H9 (cell line): ENCODE measurements at regions not wholly inside any gene's neighbourhood (a gene's known extent, or its start where the extent isn't known, plus 50 kb on each side); places are given as distances from the start of the nearest gene placed in this dataset.

Experiments
- DNase-seq: peaks from one replicate; pipeline ENCODE4 v3.0.0-alpha.2; 2017
- H2AFZ ChIP-seq: one replicate; pipeline ENCODE4 v1.6.1; 2013; ENCODE audit warnings: mild to moderate bottlenecking, low read length, control low read depth, moderate library complexity
- H2AK5ac ChIP-seq: 2 replicates; pipeline ENCODE4 v1.6.1; 2013; ENCODE audit warnings: low read length, control low read depth, mixed read lengths; ENCODE audit not compliant: insufficient read length
- H2BK120ac ChIP-seq: one replicate; pipeline ENCODE4 v1.6.1; 2013; ENCODE audit warnings: low read depth, mild to moderate bottlenecking, low read length, control low read depth, inconsistent platforms; ENCODE audit not compliant: poor library complexity, severe bottlenecking
- H2BK12ac ChIP-seq: 2 replicates; pipeline ENCODE4 v1.6.1; 2013; ENCODE audit warnings: low read length, control low read depth, mixed read lengths, low read depth; ENCODE audit not compliant: insufficient read length
- H2BK15ac ChIP-seq: 2 replicates; pipeline ENCODE4 v1.6.1; 2013; ENCODE audit warnings: low read depth, low read length, control low read depth
- H2BK20ac ChIP-seq: one replicate; pipeline ENCODE4 v1.6.1; 2013; ENCODE audit warnings: low read depth, mild to moderate bottlenecking, low read length, control low read depth, inconsistent platforms; ENCODE audit not compliant: poor library complexity, severe bottlenecking
- H2BK5ac ChIP-seq: 2 replicates; pipeline ENCODE4 v1.6.1; 2013; ENCODE audit warnings: low read length, control low read depth, mixed read lengths; ENCODE audit not compliant: insufficient read length
- H3K14ac ChIP-seq: 2 replicates; pipeline ENCODE4 v1.6.1; 2013; ENCODE audit warnings: low read length, control low read depth; ENCODE audit not compliant: insufficient read depth
- H3K18ac ChIP-seq: 2 replicates; pipeline ENCODE4 v1.6.1; 2013; ENCODE audit warnings: low read depth, mild to moderate bottlenecking, mixed read lengths, low read length, control low read depth; ENCODE audit not compliant: insufficient read length
- H3K23ac ChIP-seq: 2 replicates; pipeline ENCODE4 v1.6.1; 2013; ENCODE audit warnings: low read length, control low read depth, mixed read lengths, low read depth; ENCODE audit not compliant: insufficient read length
- H3K23me2 ChIP-seq: 2 replicates; pipeline ENCODE4 v1.6.1; 2013; ENCODE audit warnings: low read depth, mild to moderate bottlenecking, mixed read lengths, low read length, control low read depth; ENCODE audit not compliant: insufficient read length, poor library complexity, severe bottlenecking
- H3K27ac ChIP-seq: 2 replicates; pipeline ENCODE4 v1.5.1; 2013; ENCODE audit warnings: low read length, control low read depth, mixed read lengths, low read depth; ENCODE audit not compliant: insufficient read length
- H3K27me3 ChIP-seq: 2 replicates; pipeline ENCODE4 v1.6.1; 2013; ENCODE audit warnings: low read length, control low read depth, inconsistent platforms; ENCODE audit not compliant: insufficient read depth
- H3K4ac ChIP-seq: 2 replicates; pipeline ENCODE4 v1.6.1; 2013; ENCODE audit warnings: low read depth, mild to moderate bottlenecking, control low read depth, inconsistent platforms, low read length, moderate library complexity
- H3K4me1 ChIP-seq: 2 replicates; pipeline ENCODE4 v1.6.1; 2013; ENCODE audit warnings: low read length, control low read depth, inconsistent platforms; ENCODE audit not compliant: insufficient read depth
- H3K4me2 ChIP-seq: 2 replicates; pipeline ENCODE4 v1.6.1; 2013; ENCODE audit warnings: low read length, control low read depth, mixed read lengths; ENCODE audit not compliant: insufficient read length, insufficient read depth
- H3K56ac ChIP-seq: 2 replicates; pipeline ENCODE4 v1.6.1; 2013; ENCODE audit warnings: low read depth, mild to moderate bottlenecking, mixed read lengths, low read length, control low read depth; ENCODE audit not compliant: insufficient read length
- H3K79me1 ChIP-seq: 2 replicates; pipeline ENCODE4 v1.6.1; 2013; ENCODE audit warnings: low read depth, mild to moderate bottlenecking, moderate library complexity, low read length, control low read depth, inconsistent platforms; ENCODE audit not compliant: insufficient read depth, poor library complexity, severe bottlenecking
- H3K79me2 ChIP-seq: 2 replicates; pipeline ENCODE4 v1.6.1; 2013; ENCODE audit warnings: low read length, control low read depth, inconsistent platforms; ENCODE audit not compliant: insufficient read depth
- H3K9ac ChIP-seq: 2 replicates; pipeline ENCODE4 v1.6.1; 2013; ENCODE audit warnings: low read length, control low read depth, mixed read lengths; ENCODE audit not compliant: insufficient read length; ENCODE audit errors: extremely low read depth
- H3K9me3 ChIP-seq: one replicate; pipeline ENCODE4 v1.6.1; 2013; ENCODE audit warnings: low read depth, low read length, inconsistent platforms; ENCODE audit not compliant: control insufficient read depth
- H3T11ph ChIP-seq: one replicate; pipeline ENCODE4 v1.6.1; 2013; ENCODE audit warnings: mild to moderate bottlenecking, low read length, control low read depth, inconsistent platforms
- H4K20me1 ChIP-seq: one replicate; pipeline ENCODE4 v1.6.1; 2013; ENCODE audit not compliant: control insufficient read depth, insufficient read length, insufficient read depth
- H4K5ac ChIP-seq: 2 replicates; pipeline ENCODE4 v1.6.1; 2013; ENCODE audit warnings: low read depth, mild to moderate bottlenecking, mixed read lengths, low read length, control low read depth; ENCODE audit not compliant: insufficient read length
- H4K8ac ChIP-seq: replicated peaks from 2 replicates; pipeline ENCODE4 v1.6.1; 2013; ENCODE audit warnings: low read length, control low read depth, mixed read lengths, low read depth; ENCODE audit not compliant: insufficient read length
- H4K91ac ChIP-seq: 2 replicates; pipeline ENCODE4 v1.6.1; 2013; ENCODE audit warnings: low read depth, mild to moderate bottlenecking, moderate library complexity, mixed read lengths, low read length, control low read depth; ENCODE audit not compliant: insufficient read length
- H3K27ac Mint-ChIP-seq, 3 experiments: 2 replicates in 2 of 3; 3 replicates in 1 of 3; pipeline ENCODE4 v1.8.0; 2020 to 2021; ENCODE audit warnings: mixed read lengths in 3 of 3, mild to moderate bottlenecking in 1 of 3, moderate library complexity in 1 of 3
- H3K27me3 Mint-ChIP-seq: 2 replicates; pipeline ENCODE4 v1.8.0; 2021; ENCODE audit warnings: low read depth, mild to moderate bottlenecking, moderate library complexity, mixed read lengths
- H3K36me3 Mint-ChIP-seq, 3 experiments: 2 replicates in 2 of 3; 3 replicates in 1 of 3; pipeline ENCODE4 v1.8.0; 2020 to 2021; ENCODE audit warnings: low read depth in 3 of 3, mixed read lengths in 3 of 3; ENCODE audit not compliant: insufficient read depth in 1 of 3
- H3K4me1 Mint-ChIP-seq, 2 experiments: 2 replicates each; pipeline ENCODE4 v1.8.0; 2020; ENCODE audit warnings: mixed read lengths in 2 of 2
- H3K4me3 Mint-ChIP-seq, 2 experiments: 2 replicates in 1 of 2; 3 replicates in 1 of 2; pipeline ENCODE4 v1.8.0; 2020 to 2021; ENCODE audit warnings: mild to moderate bottlenecking in 2 of 2, mixed read lengths in 2 of 2, moderate library complexity in 1 of 2
- H3K9me3 Mint-ChIP-seq, 2 experiments: 2 replicates in 1 of 2; 3 replicates in 1 of 2; pipeline ENCODE4 v1.8.0; 2020; ENCODE audit warnings: mild to moderate bottlenecking in 2 of 2, mixed read lengths in 2 of 2, moderate library complexity in 1 of 2
- WGBS: extraction: QIAGEN DNeasy Blood & Tissue Kit; methylation state at CpG from one replicate; pipeline ENCODE4 v1.1.7; 2013; ENCODE audit warnings: missing lambda C conversion rate, low lambda C conversion rate, mixed read lengths; ENCODE audit not compliant: insufficient read length; ENCODE audit errors: extremely low coverage; 5-methylcytosine and 5-hydroxymethylcytosine counted together
- TF ChIP-seq, protein P1 (sequence below): fragments of 200-600 bp; sonication (generic); conservative IDR thresholded peaks from 3 replicates; pipeline ENCODE4 v1.8.0; 2021; ENCODE audit warnings: antibody characterized with exemption, mild to moderate bottlenecking

DNA sequence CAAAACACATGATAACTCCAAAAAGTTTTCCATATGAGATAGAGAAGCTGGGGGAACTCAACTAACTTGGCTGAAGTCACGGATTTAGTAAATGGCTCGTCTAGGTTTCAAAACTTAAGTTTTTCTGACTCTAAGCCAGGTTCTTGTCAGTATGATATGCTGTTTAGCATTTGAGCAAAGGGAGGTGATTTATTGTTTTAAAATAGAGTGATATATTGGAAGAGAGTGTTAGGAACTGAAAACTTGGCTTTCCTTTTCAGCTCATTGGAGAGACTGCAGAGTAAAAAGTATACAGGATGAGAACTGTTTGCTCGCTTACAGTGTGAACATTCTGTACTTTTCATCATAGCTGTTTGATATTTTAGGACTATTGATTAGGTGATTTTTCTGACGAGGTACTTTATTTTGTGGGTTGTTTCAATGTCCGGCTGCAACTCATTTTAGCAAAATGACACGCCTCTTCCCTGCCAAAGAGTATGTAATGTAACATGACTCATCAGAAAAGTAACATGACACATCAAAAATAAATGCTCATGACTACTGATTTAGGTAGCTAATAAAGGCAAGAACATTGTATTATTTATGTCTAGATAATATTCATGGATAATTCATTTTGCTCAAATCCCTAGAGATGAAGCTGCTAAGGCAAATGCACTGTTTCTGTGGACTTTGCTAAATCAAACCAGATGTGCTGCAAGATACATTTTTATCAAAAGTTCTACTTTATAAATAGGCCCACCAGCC, 355.1 kb downstream of the GPATCH2 start:
- H3K27me3 ChIP-seq = no peaks in the 10 kb centered on the region
- H3K4me1 Mint-ChIP-seq = no peaks in the 10 kb centered on the region

More for the DNA sequence above, 355.1 kb downstream of the GPATCH2 start:
- Histone ChIP-seq H3K23me2 (no peaks in the 10 kb centered on the region), H3K18ac (no peak overlapping the region), H3K23ac (no peak overlapping the region), H3K9ac (no peak overlapping the region), H3K4me1 (no peaks in the 10 kb centered on the region), H3K4me2 (no peak overlapping the region), H4K20me1 (no peaks in the 10 kb centered on the region), H4K91ac (no peak overlapping the region), H2BK20ac (no peak overlapping the region), H4K8ac (no peak overlapping the region), H3K4ac (no peak overlapping the region), H3K56ac (no peak overlapping the region), H2AK5ac (no peak overlapping the region), H3K27ac (no peak overlapping the region), H3K14ac (no peak overlapping the region), H2BK120ac (no peak overlapping the region), H3K9me3 (no peaks in the 10 kb centered on the region), H3K79me1 (no peaks in the 10 kb centered on the region), H2BK15ac (no peak overlapping the region), H4K5ac (no peak overlapping the region), H3T11ph (no peak overlapping the region), H2BK5ac (no peak overlapping the region), H3K79me2 (no peaks in the 10 kb centered on the region), H2BK12ac (no peak overlapping the region), H2AFZ (no peak overlapping the region)
- peak overlapping the region in 1 of 3 experiments; percentile 36; a peak in 1 of 7 replicates for H3K27ac Mint-ChIP-seq
- no peak for DNase-seq
- no peaks in the 10 kb centered on the region for H3K9me3 Mint-ChIP-seq
- TF ChIP-seq, protein P1, sequence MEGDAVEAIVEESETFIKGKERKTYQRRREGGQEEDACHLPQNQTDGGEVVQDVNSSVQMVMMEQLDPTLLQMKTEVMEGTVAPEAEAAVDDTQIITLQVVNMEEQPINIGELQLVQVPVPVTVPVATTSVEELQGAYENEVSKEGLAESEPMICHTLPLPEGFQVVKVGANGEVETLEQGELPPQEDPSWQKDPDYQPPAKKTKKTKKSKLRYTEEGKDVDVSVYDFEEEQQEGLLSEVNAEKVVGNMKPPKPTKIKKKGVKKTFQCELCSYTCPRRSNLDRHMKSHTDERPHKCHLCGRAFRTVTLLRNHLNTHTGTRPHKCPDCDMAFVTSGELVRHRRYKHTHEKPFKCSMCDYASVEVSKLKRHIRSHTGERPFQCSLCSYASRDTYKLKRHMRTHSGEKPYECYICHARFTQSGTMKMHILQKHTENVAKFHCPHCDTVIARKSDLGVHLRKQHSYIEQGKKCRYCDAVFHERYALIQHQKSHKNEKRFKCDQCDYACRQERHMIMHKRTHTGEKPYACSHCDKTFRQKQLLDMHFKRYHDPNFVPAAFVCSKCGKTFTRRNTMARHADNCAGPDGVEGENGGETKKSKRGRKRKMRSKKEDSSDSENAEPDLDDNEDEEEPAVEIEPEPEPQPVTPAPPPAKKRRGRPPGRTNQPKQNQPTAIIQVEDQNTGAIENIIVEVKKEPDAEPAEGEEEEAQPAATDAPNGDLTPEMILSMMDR = no peak
- no CpG with 5 or more reads among the region's 6 CpGs for WGBS
- no peaks in the 10 kb centered on the region; the same call in 1 of the 2 replicates for H3K27me3 Mint-ChIP-seq
- H3K36me3 Mint-ChIP-seq = no peaks in the 10 kb centered on the region
- H3K4me3 Mint-ChIP-seq = no peak overlapping the region
